ENCODE measurements at regions not wholly inside any gene's neighbourhood (a gene's known extent, or its start where the extent isn't known, plus 50 kb on each side); places are given as distances from the start of the nearest gene placed in this dataset.
"Not testable (repeated sequence)": the region's sequence is repeated elsewhere in the genome, so short reads cannot be mapped to it uniquely, and the experiment has no call there.

GRCh38 chr15:32276200-32276830 is 126.8 kb downstream of the GOLGA8K start:
- no CpG with 5 or more reads among the region's 21 CpGs for WGBS (ENCODE audit: insufficient coverage, low coverage, low lambda C conversion rate, missing lambda C conversion rate)
- H3K27ac ChIP-seq; H3K4me1 ChIP-seq; H3K27me3 ChIP-seq; DNase-seq; H3K36me3 ChIP-seq; intact Hi-C loops (cut with DNase I); H3K9me3 ChIP-seq; H3K4me3 ChIP-seq: not testable (repeated sequence)
- ATAC-seq = peak; percentile 83 to 85 (median 84)

GRCh38 chr15:32253958-32254357 is 149.1 kb downstream of the GOLGA8K start:
- H3K4me1 ChIP-seq; H3K27ac ChIP-seq; intact Hi-C loops (cut with DNase I); ATAC-seq; H3K4me3 ChIP-seq; H3K36me3 ChIP-seq; DNase-seq; H3K27me3 ChIP-seq; H3K9me3 ChIP-seq: not testable (repeated sequence)
- WGBS (ENCODE audit: insufficient coverage, low coverage, low lambda C conversion rate, missing lambda C conversion rate) = 79% methylated on average over 3 of the region's 7 CpGs

GRCh38 chr15:32249207-32249606 is 153.9 kb downstream of the GOLGA8K start:
- H3K9me3 ChIP-seq; H3K36me3 ChIP-seq; ATAC-seq; DNase-seq; H3K27me3 ChIP-seq; H3K27ac ChIP-seq; H3K4me1 ChIP-seq; H3K4me3 ChIP-seq; intact Hi-C loops (cut with DNase I): not testable (repeated sequence)
- WGBS (ENCODE audit: insufficient coverage, low coverage, low lambda C conversion rate, missing lambda C conversion rate) = no CpG with 5 or more reads among the region's 1 CpG

GRCh38 chr15:32243727-32244126 is 159.4 kb downstream of the GOLGA8K start:
- H3K4me3 ChIP-seq; H3K36me3 ChIP-seq; ATAC-seq; DNase-seq; intact Hi-C loops (cut with DNase I); H3K27me3 ChIP-seq; H3K4me1 ChIP-seq; H3K27ac ChIP-seq; H3K9me3 ChIP-seq: not testable (repeated sequence)
- WGBS (ENCODE audit: insufficient coverage, low coverage, low lambda C conversion rate, missing lambda C conversion rate) = no CpG with 5 or more reads among the region's 10 CpGs

- H3K9me3 ChIP-seq; H3K27me3 ChIP-seq; H3K36me3 ChIP-seq; H3K27ac ChIP-seq; H3K4me1 ChIP-seq; intact Hi-C loops (cut with DNase I); DNase-seq; H3K4me3 ChIP-seq; ATAC-seq: not testable (repeated sequence)
- WGBS (ENCODE audit: insufficient coverage, low coverage, low lambda C conversion rate, missing lambda C conversion rate) = 78% methylated on average over 7 of the region's 14 CpGs
These were observed 160.1 kb downstream of the GOLGA8K start for GRCh38 chr15:32242780-32243528.

- intact Hi-C loops (cut with DNase I); H3K36me3 ChIP-seq; ATAC-seq; H3K4me1 ChIP-seq; H3K27me3 ChIP-seq; H3K9me3 ChIP-seq; DNase-seq; H3K27ac ChIP-seq; H3K4me3 ChIP-seq: not testable (repeated sequence)
- WGBS (ENCODE audit: insufficient coverage, low coverage, low lambda C conversion rate, missing lambda C conversion rate) = 80% methylated on average over 1 of the region's 2 CpGs
These were observed 175.5 kb downstream of the GOLGA8K start for GRCh38 chr15:32227410-32228114.

GRCh38 chr15:32222716-32223115 is 180.4 kb downstream of the GOLGA8K start:
- 100% methylated on average over 1 of the region's 1 CpG for WGBS (ENCODE audit: insufficient coverage, low coverage, low lambda C conversion rate, missing lambda C conversion rate)
- H3K27me3 ChIP-seq = no peaks in the 10 kb centered on the region
- no peaks in the 10 kb centered on the region for H3K36me3 ChIP-seq
- no peaks in the 10 kb centered on the region for H3K9me3 ChIP-seq
- no peak overlapping the region for H3K4me3 ChIP-seq
- TF ChIP-seq CTCF (IDR thresholded peaks at IDR 0.05) (no peak), POLR2A (IDR thresholded peaks at IDR 0.05) (no peak)
- DNase-seq = no peak
- no peaks in the 10 kb centered on the region for H3K4me1 ChIP-seq
- intact Hi-C loops (cut with DNase I) = no loop called here
- ATAC-seq = no peak
- no peak overlapping the region for H3K27ac ChIP-seq

Small RNA genes lying in the stretch of these regions (small RNA-seq; reads per million reads assigned to genes)
- gene RNU6-18P = 0 reads per million in 2 experiments
